NCI-H2196 (cell line): ENCODE measurements at regions not wholly inside any gene's neighbourhood (a gene's known extent, or its start where the extent isn't known, plus 50 kb on each side); places are given as distances from the start of the nearest gene placed in this dataset.
"Not testable (repeated sequence)": the region's sequence is repeated elsewhere in the genome, so short reads cannot be mapped to it uniquely, and the experiment has no call there.

Experiments
- DNase-seq: peaks from one replicate; lab custom pipeline; 2025; ENCODE audit not compliant: unreplicated experiment; lab: John Stamatoyannopoulos, UW

- peak; percentile 7 for DNase-seq
Observed at GRCh38 chr22:26082866-26083265, 86.4 kb upstream of the SEZ6L start.

- DNase-seq: no peak
Observed at GRCh38 chr22:26086359-26086758, 82.9 kb upstream of the SEZ6L start.

DNA sequence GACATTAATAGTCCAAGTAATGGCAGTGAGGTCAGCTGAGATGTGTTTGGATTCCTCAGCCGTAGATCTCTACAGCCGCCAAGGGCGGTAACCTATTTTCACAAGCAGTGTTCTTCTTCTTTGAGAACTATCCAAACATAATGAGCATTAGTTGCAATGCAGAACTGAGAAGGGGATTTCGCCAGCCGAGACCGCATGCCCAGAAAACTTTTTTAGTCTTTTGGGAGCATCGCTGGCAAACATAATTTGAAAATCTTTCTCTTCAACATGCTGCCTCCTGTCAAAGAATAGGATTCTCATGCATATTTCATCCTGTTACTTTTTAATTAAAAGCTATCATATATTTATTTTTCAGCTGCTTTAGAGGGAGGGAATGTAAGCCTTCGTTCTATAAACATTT is 81.4 kb upstream of the SEZ6L start:
- no peak for DNase-seq

DNA sequence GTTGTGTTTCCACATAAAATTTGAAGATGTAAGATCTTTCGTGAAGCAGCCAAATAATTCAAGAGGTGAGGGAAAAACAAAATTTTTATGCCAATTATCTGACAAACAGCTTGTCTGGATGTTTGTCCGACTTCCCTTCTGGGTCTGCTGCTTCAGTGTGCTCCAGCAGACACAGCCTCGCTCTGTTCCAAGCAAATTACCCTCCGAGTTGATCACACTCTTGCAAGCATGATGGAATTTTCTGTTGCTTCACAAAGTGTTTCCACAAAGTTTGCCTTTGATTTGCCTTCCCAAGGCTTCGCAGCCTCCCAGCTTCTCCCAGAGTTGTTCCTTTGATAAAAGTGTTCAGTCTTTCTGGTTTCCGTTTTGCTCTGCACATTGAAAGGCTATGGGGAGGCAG is 78.4 kb upstream of the SEZ6L start:
- no peak for DNase-seq

GRCh38 chr22:26094497-26094896 is 74.8 kb upstream of the SEZ6L start:
- not testable (repeated sequence) for DNase-seq

DNA sequence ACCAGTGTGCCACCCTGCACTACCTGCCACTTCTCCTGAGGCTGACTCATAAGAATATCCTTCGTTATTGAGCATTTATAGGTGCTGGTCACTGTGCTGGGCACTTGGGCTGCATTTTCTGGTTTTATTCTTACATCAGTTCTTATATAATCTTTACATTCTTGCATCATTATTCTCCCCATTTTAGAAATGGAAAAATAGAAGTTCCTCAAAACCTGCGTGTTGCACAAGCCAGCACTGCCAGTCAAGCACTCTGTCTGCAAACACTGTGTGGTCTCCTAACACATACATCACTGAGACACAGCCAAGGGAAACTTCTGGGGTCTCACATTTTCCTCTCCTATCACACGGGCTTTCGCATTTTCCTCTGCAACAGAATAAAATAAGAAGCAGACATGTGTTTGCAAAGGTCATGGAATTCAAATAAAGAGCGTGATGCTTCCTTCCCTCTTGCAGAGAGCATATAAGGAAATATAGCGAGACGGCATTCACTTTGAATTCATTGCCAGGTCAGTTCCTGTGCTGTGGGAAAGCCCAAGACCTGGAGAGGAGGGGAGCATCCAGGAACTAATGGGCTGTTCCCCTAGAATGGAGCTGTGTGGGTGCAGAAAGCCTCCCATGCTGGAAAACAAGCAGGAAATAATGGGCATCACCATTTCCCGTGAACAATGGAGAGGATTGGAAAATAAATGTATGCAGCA is 73.9 kb upstream of the SEZ6L start:
- no peak for DNase-seq

- no peak for DNase-seq
Observed at GRCh38 chr22:26097411-26097810, 71.9 kb upstream of the SEZ6L start.

- DNase-seq: no peak
Observed at GRCh38 chr22:26097840-26098239, 71.4 kb upstream of the SEZ6L start.

GRCh38 chr22:26103023-26103422 is 66.2 kb upstream of the SEZ6L start:
- DNase-seq: no peak

GRCh38 chr22:26106412-26106811 is 62.9 kb upstream of the SEZ6L start:
- no peak for DNase-seq

DNA sequence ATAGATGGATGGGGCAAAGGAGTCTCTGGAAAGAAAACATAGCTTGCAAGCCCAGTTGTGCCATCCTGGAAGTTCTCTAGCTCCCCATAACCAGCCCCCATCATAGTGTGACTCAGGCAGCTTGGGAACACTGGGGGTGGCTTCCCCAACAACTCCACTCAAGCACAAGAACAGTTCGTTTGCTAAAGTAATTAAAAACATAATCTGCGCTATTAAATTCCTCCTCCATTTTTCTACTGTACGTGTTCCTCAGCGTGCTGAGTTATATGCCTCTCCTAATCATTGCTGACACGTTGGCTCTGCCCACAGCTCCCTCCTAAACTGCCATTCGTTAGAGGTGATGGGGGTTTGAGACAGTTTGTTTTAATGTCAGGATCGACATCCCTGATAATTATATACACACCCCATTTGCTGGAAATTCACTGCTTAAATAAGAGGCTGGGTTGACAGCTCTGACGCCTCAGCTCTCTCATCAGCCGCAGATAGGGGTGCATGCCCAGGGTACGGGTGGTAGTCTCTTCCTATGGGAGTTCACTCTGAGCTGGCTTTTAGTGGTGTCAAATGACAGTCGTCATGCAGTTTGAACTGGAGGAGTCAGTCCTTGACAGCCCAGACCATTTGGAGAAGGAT is 59.5 kb upstream of the SEZ6L start:
- DNase-seq: no peak

GRCh38 chr22:26114826-26115225 is 54.4 kb upstream of the SEZ6L start:
- DNase-seq: no peak

- no peak for DNase-seq
Observed at GRCh38 chr22:26115266-26115665, 54.0 kb upstream of the SEZ6L start.
